ENCODE measurements at regions not wholly inside any gene's neighbourhood (a gene's known extent, or its start where the extent isn't known, plus 50 kb on each side); places are given as distances from the start of the nearest gene placed in this dataset.

DNA sequence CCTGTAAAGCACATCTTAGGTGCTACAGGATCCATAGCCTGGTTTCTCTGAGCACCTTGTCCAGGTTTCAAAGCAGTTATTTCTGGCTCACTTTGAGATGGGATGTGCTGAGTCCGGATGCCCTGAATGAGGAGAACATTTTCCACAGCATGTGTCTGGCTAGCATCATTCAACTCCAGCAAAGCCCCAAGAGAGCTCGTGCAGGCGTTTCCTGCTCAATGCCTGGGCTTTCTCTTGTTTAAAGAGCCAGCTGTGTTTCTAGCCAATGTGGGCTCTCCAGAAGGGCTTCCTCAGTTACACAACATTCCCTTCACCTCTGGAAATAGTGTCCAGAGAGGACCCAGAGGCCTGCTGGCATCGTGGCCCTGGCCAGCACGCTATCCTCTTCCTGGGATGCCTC lies 411.7 kb downstream of the DMAC1 start:
- no peak for DNase-seq

DNA sequence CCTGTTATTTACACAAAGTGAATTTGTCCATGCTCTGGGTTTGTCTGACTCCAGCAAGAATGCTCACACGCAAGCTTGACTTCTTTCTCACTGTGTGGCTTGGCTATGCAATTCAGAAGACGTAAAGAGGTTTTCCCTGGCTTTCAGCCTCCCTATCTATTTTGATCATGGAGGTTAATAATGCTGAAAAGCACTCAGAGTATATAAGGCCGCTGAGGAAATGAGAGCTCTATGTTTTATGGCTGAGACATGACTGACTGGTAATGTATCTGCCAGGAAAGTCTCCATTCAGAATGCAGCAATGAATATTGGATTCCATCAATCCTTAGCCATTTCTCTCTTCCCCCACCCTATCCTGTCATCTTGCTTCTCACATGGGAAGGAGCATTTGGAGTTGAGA lies 417.3 kb downstream of the DMAC1 start:
- DNase-seq: no peak

- DNase-seq: no peak
Observed at GRCh38 chr9:7377489-7377888, 422.1 kb downstream of the DMAC1 start.

- DNase-seq: no peak
Observed at GRCh38 chr9:7376833-7377232, 422.7 kb downstream of the DMAC1 start.

- no peak for DNase-seq
Observed at GRCh38 chr9:7376213-7376612, 423.4 kb downstream of the DMAC1 start.

DNA sequence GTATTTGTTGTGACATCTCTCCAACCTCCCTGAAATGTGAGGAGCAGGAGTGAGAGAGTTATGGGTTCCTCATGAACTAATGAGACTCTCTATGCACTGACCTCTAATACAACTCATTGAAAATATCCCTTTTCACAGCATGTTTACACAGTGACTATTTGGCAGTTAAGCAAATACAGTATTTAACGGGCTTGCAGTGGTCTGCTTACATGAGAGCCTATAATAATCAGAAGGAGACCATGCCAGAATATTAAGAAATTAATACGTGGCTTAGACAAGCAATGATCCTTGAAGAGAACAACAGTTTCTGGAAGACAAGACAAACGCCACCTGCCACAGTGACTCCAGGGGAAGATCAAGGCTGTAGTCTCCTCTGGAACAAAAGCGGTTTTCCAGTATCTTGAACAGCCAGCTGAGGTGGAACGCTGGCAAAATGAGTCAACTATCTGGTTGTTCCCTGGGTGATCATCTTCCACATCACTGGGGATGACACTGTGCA lies 424.5 kb downstream of the DMAC1 start:
- DNase-seq: no peak

DNA sequence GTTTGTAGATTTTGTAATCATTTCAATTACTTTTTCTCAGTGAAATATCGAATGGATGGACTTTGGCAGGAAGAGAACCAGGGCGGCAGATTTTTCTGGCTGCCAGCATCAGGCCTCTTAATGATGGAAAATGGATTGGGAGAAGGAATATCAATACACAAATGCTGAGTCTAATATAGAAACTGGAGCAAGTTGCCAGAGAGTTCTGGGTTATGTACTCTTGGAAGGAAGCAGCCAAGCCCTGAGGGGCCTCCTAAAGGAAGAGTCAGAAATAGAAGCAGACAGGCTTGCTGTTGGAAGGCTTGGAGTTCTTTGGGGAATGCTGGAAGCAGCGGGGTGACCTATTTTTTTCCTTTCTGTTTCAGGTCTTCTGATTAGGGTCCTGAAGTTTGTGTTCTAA lies 428.6 kb downstream of the DMAC1 start:
- DNase-seq: no peak

DNA sequence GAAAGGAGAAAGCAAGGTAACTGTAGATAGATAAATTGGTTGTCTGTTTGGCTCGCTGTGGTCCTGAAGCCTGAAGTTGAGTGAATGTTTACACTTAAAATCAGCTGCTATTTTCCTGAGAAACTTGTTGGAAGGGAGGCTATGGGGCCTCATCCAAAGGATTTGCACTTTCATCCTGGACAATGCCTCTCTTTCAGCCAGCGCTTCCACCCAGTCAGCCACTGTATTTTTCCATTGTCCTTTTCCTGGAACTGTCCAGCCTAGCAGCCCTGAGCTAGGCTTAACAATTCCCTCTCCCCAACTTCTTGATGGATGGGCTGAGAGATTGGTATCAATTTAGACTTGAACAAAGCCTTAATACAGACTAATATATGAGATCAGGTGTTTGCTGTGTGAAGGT lies 429.2 kb downstream of the DMAC1 start:
- DNase-seq: no peak

DNA sequence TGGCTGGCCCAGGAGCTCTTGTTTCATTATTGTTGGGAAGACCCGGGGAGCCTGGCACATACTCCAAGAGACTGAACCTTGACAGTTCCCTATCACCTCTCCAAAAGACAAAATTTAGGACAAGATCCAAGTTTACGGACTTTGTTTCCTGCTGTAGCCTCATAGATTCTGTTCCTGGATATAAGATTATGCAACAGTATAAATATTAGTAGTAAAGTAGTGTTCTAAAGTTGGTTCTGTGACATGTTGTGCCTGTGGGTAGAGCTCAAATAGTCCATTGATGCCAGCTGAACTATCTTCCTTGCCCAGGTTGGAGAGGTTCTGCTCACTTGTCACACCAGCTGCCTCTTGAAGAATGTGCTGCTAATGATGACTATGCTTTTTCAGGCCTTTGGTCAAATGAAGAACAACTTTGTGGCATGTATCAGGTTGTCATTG lies 430.2 kb downstream of the DMAC1 start:
- DNase-seq: no peak

DNA sequence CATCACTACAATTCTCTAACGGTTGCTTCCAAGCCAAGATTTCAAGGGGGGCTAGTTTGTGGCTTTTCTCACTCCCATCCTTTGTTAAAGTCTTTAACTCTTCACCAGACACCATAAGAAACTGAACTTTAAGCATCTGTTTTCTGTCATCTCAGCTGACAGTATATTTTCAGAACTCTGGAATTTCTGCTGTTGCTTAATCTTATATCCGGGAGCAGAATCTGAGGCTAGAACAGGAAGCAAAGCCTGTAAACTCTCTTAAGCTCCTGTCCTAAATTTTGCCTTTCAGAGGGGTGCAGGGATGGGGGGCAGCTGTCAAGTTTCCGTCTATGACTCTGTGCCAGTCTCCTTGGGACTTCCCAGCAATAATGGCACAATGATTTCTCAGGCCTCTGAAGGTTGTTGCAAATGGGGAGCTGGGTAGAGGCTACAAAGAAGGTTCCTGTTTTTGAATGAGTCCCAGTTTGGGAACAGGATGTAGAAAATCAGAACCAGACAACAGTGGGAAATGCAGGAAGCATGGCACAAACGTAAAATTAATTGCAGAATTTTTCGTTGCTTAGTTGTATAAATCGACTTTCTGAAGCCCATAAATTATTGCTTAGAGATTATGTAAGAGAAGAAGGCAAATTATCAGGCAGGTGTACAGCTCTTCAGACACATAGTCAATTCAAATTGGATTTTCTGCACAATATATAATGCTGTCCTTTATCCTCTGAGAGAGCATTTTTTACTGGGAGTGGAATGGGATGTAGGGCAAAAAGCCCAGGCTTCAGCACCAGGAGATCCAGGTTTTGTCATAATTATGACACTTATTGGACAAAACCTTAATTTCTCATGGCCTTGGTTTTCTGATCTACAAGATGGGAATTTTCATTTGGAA lies 430.9 kb downstream of the DMAC1 start:
- no peak for DNase-seq

DNA sequence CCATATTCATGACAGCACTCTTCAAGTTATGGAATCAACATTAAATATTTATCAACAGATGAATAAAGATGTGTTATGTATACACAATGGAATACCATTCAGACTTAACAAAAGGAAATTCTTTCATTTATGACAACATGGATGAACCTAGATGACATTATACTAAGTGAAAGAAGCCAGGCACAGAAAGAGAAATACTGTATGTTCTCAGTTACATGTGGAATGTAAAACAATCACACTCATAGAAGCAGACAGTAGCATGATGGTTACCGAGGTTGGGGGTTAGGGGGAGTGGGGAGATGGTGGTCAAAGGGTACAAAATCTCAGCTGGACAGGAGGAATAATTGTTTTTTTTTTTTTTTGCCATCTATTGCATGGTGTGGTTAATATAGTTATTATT lies 431.9 kb downstream of the DMAC1 start:
- no peak for DNase-seq

DNA sequence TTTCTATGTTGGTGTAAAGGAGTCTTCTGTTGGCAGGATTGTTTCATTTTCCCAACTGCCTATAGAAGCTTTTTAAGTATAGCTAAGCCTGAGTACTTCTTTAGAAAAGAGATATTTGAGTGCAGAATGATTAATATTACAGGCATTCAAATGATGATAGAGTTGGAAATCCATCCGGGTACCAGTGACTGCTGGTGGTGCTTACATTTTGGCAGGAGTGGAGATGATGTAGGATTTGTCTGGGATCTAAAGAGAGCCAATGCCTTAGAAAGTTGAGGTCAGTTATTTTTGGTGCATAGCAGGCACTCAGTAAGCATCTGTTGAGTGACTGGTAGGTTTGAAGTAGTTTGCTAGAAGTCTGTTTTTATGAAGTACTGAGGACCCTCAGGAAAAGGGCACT lies 433.5 kb downstream of the DMAC1 start:
- no peak for DNase-seq

GRCh38 chr9:7363777-7364477 lies 435.7 kb downstream of the DMAC1 start:
- DNase-seq: no peak

GRCh38 chr9:7360513-7360912 lies 439.1 kb downstream of the DMAC1 start:
- no peak for DNase-seq

DNA sequence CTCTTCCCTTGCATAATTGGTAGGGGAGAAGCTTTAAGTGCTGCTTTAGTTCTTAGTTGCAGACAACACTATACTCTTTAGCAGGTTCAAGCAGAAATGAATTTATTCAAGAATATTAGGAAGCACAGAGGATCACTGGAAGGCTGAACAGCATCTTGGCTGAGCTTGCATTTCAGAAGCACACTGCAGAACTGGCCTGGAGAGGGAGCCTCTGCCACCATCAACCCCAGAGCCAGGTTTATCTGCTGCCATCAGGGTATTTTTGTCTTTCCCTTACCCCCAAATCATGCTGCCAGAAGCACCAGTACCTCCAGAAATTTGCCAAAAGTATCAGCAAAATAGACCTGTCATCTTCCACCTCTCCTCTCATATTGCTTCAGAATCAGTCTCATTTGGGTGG lies 440.7 kb downstream of the DMAC1 start:
- no peak for DNase-seq

DNA sequence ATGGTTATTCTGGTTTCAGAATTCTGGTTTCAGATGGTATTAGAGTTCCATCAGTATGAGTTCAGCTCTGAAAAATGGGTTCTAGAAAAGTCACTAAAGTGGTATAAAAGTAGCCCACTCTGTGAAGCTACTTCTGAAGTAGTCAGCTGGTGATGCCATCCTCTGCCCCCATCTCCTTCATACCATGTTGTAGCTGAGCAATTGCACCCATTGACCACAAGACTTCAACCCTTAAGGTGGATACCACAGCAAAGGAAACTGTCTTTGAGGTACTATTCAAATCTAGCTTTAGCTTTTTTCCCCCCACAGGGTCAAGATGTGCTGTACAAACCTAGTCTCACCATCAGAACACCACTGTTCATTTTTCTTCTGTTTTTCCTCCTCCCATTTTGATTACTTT lies 444.9 kb downstream of the DMAC1 start:
- DNase-seq: no peak

DNA sequence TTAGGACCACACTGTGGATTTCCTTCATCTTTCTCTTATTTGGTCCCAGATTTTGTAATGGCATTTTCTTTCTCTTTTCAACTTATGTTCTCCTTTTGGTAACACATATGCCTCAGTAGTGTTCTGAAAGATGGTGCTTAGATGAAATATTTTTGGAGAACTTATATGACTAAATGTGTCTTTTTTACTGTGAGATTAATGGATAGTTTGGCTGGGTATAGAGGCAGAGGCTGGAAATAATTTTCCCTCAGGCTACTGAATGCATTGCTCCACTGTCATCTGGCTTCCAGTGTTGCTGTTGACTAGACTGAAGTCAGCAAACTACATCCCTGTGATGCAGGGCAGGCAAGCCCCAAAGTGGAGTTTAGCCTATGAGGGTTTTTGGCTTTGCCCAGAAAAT lies 450.9 kb downstream of the DMAC1 start:
- DNase-seq: no peak

DNA sequence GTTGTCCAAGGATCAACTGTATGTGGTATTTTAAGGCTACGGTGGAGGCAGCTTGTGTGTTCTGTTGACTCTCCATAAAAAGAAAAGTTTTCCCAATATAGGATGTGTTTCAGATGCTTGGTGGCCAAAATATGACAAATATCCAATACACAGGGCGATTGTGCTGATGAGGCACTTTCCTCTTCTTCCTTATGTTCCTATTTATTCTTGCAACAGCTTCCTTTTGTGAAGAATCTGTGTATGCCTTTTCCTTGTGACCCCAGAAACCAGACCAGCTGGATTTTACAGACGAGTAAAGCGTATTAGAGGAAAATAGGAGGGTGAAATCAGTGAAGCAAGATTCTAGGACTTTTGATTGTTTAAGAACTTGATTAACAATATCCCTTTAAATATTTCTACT lies 452.0 kb downstream of the DMAC1 start:
- DNase-seq: no peak

GRCh38 chr9:7346144-7346543 lies 453.4 kb downstream of the DMAC1 start:
- no peak for DNase-seq

- no peak for DNase-seq
Observed at GRCh38 chr9:7342736-7343135, 456.8 kb downstream of the DMAC1 start.

GRCh38 chr9:7342229-7342628 lies 457.3 kb downstream of the DMAC1 start:
- DNase-seq: no peak

- DNase-seq: no peak
Observed at GRCh38 chr9:7341571-7341970, 458.0 kb downstream of the DMAC1 start.

DNA sequence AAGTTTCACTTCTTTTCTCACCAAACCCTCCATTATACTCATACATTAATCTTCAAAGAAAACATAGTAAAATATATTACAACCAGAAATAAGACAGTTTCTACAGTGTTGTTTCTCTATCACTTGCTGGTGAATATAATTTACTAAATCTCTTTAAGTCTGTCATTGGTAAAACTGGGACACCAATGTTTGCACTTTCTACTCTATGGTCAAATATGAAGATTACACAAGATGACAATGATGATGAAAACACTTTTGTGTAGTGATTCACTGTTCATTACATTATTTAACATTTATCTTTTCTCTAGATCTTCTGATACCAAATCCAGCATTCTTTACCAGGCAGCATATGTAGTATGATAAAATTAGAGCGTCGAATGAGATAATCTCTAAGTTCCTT lies 459.1 kb downstream of the DMAC1 start:
- no peak for DNase-seq

DNA sequence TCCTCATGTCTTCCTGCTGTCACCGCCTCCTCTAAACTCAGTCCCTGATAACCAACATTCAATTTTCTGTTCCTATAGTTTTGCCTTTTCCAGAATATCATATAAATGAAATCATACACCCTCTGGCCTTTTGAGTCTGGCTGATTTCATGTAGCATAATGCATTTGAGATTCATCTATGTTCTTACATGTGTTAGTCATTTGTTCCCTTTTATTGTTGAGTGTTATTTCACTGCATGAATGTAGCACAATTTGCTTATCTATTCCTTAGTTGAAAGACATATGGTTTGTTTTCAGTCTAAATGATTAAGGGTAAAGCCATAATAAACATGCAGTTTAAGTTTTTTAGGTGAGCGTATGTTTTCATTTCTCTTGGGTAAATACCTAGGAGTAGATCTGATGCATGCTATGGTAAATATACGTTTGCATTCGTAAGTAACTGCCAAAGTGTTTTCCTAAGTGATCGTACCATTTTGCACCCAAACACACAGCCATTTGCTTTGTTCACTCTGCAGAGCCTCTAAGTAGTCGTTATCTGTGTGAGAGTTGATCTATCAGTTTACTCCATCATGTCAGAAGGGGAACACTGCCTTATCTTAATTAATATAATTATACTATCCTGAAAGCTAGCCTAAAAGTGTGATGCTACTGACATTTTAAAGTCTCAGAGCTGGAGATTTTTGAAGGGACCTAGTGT lies 460.8 kb downstream of the DMAC1 start:
- DNase-seq: no peak

Data from CD4-positive, alpha-beta T cell treated with Interleukin-1 beta for 1 hour (primary cell).